ENCODE measurements at regions not wholly inside any gene's neighbourhood (a gene's known extent, or its start where the extent isn't known, plus 50 kb on each side); places are given as distances from the start of the nearest gene placed in this dataset.
"Not testable (repeated sequence)": the region's sequence is repeated elsewhere in the genome, so short reads cannot be mapped to it uniquely, and the experiment has no call there.

DNA sequence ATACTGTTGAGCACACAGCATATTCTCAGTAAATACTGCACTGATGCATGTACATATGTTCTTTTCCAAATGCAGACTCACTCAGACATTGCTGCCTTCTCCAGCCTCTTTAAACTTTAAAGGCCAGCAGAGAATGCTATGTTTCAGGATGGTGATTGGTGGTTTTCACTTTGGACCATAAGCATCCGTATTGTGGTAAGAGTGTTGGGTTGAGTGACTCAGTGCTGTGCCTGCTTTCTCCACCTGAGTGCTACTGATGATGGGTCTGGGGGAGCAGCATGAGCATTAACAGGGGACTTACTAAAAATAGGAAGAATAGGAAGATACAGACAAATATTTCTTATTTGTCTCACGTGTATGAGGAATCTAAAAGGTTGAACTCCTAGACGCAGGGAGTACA is 56.3 kb upstream of the ZNF92 start:
- no peak for DNase-seq

DNA sequence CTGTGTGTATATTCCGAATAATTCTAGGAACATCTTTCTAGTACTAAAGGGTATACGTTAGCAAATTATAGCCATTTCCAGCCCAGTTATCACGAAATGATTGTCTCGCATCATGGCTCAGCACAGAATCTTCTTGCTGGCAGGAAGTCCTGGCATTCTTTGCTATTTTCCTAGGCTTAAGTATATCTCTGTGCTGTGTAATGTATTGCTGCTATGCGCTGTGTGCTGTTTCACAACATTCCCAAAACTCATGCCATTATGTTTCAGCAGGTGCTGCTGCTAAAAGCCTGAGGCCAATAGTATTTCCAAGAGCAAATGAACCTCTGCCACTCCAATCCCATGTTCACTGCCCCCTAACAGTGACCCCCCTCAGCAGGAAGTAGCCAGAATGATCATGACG is 62.9 kb upstream of the ZNF92 start:
- no peak for DNase-seq

DNA sequence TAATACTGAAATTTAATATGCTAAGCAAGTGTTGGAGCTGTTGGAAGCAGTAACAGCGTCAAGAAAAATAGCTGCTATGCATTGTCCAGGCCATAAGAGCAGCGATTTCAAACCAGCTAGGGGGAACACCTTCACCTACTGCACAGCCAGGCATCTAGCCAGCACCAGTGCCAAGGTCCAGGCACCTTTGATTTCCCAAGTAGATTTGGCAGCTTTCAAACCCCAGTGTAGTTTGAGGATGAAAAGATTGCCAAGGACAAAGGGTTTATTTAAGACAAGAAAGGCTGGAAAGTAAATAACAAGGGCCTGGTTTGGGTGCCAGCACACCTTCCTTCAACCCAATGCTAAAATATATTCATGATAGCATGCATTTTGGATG is 65.4 kb upstream of the ZNF92 start:
- no peak for DNase-seq

DNA sequence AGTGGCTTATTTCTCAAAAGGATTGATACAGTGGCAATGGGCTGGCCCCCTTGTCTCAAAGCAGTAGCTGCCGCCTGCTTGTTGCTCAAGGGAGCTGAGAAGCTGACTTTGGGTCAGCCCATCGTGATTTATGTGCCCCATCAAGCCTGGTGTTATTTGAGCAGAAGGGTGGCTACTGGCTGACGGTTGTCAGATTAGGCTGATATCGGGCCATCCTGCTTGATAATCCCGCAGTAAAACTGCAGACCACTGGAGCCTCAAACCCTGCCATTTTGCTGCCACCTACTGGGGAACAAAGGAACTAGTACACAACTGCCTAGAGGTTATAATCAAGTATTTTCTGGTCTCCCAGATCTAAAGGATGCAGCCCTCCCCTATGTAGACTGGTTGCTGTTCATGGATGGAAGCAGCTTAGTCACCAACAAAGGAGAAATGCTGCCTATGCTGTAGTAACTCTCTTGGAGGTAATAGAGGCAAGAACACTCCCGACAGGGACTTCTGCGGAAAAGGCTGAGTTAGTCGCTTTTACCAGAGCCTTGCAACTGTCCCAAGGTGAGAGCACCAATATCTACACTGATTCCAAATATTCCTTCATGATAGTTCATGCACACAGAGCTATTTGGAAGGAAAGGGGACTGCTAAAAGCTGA is 65.9 kb upstream of the ZNF92 start:
- DNase-seq, result no peak

DNA sequence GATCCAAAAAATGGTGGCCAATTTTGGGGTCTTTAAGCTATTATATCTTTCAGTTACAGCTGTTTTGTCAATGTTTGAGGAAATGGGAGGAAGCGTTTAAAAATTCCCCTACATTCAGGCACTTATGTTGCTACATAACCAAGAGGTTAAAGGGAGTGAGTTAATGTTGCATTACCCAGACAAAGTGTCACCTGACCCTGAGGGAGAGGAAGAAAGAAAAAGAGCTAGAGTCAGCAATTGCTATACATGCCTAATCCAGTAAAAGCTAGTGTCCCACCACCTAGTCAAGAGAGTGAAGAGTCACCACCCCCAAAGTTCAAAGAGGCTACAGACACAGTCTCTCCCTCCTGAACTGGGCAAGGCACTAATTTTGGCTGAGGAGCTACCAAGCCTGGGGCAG is 69.5 kb upstream of the ZNF92 start:
- DNase-seq, result no peak

DNA sequence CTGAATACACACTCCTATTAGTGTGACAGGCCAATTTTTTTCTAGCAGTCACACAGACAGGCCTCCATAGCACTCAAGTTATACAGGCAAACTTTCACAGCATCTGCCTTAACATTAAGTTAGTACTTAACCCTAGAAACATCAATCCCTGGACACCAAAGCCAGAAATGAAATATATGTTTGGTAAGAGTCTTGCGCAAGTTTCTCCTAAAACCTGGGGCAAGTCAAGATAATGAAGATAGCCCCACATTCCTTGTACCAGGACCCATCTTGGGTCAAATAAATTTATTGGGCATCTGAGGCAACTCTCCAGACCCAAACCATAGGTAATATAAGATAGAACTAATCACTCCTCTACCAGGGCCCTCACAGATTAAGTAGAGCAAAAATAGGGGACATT is 70.8 kb upstream of the ZNF92 start:
- DNase-seq, result no peak

DNA sequence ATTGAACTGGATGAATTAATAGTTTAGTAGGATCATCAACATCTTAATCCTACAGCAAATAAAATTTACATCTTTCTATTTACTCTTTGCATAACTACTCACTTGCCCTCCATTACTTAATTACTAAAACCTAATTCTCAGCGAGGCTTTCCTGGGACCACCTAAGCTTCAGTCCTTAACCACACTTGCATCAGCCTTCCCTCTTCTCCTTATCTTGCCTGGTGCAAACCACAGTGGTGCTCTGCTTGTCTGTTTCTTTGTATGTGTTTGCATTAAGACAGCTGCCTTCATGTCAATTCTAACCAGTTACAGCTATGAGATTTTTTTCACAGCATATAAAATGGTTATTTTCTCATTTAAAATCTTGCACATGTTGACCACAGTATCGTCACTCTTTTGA is 72.6 kb upstream of the ZNF92 start:
- DNase-seq, result no peak

DNA sequence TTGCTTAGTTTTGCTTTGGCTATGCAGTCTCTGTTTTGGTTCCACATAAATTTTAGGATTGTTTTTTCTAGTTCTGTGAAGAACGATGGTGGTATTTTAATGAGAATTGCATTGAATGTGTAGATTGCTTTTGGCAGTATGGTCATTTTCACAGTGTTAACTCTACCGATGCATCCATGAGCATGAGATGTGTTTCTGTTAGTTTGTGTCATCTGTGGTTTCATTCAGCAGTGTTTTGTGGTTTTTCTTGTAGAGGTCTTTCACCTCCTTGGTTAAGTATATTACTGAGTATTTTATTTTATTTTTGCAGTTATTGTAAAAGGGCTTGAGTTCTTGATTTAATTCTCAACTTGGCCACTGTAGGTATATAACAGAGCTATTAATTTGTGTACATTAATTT is 78.2 kb upstream of the ZNF92 start:
- DNase-seq, result no peak

DNA sequence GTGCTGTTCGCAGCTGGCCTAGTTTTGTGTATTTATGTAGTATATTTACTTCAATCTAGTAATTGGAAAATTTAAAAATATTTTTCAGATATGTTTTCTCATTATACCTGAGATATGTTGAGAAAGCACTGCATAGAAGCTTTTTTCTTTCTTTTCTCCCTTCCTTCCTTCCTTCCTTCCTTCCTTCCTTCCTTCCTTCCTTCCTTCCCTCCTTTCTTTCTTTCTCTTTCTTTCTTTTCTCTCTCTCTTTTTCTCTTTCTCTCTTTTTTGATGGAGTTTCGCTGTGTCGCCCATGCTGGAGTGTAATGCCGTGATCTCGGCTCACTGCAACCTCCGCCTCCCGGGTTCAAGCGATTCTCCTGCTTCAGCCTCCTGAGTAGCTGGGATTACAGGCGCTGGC is 83.3 kb upstream of the ZNF92 start:
- not testable (repeated sequence) for DNase-seq

DNA sequence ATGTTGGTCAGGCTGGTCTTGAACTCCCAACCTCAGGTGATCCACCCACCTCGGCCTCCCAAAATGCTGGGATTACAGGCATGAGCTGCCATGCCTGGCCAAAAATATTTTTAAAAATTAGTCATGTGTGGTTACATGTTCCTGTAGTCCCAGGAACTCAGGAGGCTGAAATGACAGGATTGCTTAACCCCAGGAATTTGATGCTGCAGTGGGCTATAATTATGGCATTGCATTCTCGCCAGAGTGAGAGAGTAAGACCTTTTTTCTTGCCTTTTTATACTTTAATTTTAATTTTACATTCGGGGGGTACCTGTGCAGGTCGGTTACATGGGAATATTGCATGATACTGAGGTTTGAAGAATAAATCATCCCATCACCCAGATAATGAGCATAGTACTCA is 86.6 kb upstream of the ZNF92 start:
- DNase-seq, result no peak

DNA sequence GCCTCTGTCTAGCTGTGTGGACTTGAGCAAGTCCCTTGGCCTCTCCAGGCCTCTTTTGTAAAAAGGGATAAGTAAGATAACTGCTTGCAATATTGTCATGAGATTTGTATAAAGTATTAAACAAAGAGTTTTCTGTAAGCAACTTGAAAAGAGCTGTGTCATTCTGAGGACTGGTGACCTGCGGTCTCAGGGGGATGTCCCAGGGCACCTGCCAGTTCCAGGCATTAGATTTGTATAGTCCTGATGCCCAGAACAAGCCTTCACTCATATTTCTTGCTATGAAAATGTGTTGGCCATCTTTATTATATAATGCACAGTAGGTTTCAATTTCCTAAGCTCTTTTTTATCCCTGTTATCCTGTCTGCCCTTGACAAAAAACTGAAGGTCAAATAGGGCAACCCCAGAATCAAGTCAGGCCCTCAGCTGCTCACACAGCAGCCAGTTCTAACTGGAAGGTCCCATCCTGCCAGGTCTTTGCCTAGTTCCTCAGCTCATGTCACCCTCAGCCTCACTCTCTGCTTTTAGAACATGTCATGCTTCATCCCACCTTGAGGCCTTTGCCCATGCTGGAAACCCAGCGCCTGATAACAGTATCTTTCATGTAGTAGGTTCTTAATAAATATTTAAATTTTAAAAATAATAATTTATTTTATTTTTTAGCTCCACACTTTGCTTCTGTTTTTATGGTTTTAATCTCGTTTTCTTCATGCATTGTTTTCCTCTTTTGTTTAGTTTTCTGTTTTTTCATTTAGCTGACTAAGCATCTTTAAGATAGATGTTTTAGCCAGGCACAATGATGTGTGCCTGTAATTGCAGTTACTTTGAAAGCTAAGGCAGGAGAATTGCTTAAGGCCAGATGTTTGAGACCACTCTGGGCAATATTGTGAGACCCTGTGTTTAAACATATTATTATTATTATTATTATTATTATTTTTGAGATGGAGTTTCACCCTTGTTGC is 87.5 kb upstream of the ZNF92 start:
- DNase-seq, result no peak

DNA sequence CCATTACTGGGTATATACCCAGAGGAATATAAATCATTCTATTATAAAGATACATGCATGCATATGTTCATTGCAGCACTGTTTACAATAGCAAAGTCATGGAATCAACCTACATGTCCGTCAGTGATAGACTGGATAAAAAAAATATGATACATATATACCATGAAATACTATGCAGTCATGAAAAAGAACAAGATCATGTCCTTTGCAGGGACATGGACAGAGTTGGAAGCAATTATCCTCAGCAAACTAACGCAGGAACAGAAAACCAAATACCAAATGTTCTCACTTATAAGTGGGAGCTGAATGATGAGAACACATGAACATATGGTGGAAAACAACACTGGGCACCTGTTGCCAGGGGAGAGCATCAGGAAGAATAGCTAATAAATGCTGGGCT is 88.4 kb upstream of the ZNF92 start:
- DNase-seq, result not testable (repeated sequence)

DNA sequence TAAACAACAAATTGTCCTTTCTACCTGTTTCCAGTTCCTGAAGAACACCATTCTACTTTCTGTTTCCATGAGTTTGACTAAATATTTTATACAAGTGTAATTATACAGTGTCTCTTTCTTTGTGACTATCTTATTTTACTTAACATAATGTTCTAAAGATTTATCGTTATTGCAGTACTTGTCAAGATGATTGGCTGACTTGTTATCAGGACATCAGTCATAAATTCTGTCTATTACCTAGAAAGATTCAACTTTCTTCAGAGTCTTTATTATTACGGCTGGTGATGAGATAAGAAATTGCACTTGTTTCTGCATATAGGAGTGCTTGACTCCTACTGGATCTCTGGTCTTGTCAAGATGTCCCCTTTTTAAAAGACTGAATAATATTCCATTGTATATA is 93.9 kb upstream of the ZNF92 start:
- no peak for DNase-seq

DNA sequence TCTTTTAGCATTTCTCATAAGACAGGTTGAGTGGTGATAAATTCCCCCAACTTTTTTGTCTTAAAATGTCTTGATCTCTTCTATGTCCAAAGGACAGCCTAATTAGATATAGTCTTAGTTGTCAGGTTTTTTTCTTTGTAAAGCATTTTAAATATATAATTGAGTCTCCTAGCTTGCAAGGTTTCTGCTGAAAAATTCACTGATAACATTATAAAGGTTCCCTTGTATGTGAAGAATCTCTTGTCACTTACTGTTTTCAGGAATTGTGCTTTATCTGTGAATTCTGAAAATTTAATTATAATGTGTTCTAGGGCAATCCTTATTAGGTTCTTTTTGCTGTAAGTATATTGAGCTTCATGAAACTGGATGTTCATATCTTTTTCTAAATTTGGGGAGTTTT is 96.8 kb upstream of the ZNF92 start:
- no peak for DNase-seq

DNA sequence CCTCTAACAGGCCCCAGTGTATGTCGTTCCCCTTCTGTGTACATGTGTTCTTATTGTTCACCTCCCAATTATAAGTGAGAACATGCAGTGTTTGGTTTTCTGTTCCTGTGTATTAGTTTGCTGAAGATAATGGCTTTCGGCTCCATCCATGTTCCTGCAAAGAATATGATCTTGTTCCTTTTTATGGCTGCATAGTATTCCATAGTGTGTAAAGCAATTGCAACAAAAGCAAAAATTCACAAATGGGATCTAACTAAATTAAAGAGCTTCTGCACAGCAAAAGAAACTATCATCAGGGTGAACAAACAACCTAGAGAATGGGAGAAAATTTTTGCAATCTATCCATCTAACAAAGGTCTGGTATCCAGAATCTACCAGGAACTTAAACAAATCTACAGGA is 102.2 kb upstream of the ZNF92 start:
- DNase-seq, result not testable (repeated sequence)

DNA sequence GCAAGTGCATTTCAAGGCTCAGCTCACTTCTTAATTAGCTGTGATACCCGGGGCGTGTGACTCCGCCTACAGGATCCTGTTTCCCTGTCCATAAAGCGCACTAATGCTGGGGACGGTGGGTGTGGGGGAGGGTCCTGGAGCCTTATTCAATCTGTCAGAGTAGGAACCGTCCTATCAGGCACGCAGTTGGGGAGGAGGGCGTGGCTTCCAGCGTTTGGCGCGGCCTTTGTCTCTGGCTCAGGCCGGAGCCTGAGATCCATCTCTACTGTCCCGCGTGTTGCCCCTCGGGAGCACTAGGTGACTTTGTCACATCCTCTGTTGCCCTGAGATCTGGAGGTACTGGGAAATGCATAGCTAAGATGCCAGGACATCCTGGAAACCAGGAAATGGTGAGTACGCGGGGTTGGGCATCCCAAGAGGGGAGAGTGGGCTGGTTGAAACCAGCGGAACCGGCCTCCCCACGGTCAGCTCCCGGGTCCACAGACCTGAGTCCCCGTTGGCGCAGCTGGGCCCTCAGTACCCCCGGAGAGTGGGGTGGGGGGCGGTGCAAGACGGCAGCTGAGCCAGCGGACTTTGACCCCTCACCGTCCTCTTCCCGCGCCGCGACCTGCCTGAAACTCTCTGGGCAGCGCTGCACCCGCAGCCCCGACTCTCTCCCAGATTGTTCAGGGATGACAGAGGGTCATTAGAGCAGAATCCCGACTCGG is 104.4 kb upstream of the ZNF92 start:
- no peak for DNase-seq

DNA sequence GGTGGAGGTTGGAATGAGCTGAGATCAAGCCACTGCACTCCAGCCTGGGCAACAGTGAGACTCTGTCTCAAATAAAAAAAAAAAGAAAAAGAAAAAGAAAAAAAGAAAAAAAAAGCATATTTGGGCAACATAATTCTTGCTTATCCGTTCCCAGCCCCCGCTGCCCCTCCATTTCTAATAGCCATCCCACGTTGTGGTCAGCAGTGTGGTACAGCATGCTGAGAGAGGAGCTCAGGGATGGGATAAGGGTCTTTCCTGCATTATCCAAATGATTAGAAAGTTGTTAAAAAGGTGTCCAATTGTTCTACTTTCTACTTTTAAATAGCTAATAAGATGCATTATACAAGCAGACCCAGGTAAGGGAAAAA is 104.9 kb upstream of the ZNF92 start:
- no peak for DNase-seq

DNA sequence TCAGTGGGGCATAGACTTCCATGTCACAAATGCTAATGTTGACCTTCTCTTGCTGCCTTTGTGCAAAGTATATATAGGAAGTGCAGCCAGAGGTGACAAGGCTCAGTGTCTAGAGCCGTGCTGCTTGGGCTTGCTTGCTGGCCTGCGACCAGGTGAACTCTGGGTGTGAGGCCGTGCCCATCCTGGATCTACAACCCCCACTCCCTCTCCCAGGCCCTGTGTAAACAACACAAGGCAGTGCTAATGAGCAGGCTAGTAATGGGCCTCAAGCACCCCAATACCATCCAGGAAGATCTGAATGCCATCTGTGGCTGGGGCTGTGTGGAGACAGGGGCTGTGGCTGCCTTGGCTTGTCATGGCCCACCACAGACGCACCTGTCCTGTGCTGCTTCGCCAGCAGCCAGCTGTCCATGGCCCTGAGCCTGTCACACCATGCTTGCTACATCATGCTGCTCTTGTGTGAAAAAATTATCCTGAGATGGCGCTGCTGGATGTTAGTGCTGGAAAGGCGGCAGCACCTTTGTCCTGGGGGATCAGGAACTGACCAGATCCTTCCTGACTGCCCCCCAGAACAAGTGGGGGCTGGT is 107.6 kb upstream of the ZNF92 start:
- no peak for DNase-seq

DNA sequence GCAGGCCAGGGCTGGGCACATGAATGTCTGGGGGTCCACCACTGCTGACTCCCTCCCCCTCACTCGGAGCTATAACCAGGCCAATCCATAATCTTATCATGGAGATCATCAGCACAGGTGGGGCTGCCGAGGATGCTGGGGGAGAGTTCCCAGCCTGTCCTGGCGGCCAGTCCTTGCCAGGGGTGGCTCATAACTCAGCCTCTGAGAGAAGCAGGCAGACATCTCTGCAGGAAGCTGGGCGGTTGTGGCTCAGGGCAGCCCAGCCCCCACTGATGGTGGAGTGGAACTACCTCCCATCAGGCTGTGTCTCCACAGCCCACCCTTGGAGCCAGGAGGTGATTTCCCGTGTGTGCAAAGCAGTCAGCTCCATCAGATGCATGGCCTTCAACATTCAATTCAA is 109.4 kb upstream of the ZNF92 start:
- no peak for DNase-seq

DNA sequence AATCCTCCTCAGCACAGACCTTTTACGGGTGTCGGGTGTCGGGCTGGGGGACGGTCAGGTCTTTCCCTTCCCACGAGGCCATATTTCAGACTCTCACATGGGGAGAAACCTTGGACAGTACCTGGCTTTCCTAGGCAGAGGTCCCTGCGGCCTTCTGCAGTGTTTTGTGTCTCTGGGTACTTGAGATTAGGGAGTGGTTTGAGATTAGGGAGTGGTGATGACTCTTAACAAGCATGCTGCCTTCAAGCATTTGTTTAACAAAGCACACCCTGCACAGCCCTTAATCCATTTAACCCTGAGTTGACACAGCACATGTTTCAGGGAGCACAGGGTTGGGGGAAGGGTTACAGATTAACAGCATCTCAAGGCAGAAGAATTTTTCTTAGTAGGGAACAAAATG is 113.0 kb upstream of the ZNF92 start:
- DNase-seq, result not testable (repeated sequence)

DNA sequence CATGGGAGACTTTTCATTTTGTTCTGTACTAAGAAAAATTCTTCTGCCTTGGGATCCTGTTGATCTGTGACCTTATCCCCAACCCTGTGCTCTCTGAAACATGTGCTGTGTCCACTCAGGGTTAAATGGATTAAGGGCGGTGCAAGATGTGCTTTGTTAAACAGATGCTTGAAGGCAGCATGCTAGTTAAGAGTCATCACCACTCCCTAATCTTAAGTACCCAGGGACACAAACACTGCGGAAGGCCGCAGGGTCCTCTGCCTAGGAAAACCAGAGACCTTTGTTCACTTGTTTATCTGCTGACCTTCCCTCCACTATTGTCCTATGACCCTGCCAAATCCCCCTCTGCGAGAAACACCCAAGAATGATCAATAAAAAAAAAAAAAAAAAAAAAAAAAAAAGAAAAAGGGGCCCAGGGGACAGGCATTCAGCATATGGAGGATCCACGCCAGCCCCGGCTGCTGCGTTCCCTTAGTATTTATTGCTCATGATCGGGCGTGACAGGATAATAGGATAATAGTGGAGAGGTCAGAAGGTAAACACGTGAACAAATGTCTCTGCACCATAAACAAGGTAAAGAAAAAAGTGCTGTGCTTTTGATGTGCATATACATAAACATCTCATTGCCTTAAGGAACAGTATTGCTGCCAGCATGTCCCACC is 113.7 kb upstream of the ZNF92 start:
- DNase-seq, result not testable (repeated sequence)

DNA sequence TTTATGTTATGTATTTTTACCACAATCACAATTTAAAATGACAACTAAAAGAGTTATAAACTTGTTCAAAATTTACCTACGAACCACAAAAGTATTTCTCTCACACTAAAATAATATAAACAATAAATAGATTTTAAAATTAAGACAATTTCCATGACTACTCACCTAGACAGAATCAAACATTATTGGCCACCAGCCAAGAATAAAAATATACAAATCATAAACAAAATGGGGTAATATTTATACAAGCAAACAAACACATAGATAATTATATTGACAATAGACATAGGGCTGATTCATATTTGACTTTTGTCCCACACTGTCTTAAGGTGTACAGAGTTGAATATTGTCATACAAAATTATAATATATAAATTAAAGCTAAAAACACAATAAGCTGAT is 119.6 kb upstream of the ZNF92 start:
- no peak for DNase-seq

Measured in NCI-H226 (cell line).